ENCODE measurements at regions not wholly inside any gene's neighbourhood (a gene's known extent, or its start where the extent isn't known, plus 50 kb on each side); places are given as distances from the start of the nearest gene placed in this dataset.

GRCh38 chr6:14807130-14807529 is 438.7 kb upstream of the JARID2 start:
- DNase-seq, result no peak

DNA sequence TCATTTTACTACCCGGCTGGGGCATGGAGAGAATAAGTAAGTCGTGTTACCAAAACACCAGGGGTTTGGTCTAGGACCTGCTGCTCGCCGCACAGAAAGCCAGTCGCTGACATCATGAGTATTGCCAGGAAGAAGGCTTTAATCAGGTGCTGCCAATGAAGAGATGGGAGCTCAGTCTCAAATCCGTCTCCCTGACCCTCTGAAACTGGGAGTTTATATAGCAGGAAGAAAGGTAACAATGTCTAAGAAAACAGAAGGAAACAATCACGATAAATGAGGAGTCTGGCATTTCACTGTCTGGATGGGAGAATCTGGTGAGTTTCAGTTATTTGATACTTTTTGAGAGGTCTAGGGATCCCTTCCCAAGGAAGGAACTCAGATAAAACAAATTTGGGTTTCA is 437.9 kb upstream of the JARID2 start:
- DNase-seq, result no peak

DNA sequence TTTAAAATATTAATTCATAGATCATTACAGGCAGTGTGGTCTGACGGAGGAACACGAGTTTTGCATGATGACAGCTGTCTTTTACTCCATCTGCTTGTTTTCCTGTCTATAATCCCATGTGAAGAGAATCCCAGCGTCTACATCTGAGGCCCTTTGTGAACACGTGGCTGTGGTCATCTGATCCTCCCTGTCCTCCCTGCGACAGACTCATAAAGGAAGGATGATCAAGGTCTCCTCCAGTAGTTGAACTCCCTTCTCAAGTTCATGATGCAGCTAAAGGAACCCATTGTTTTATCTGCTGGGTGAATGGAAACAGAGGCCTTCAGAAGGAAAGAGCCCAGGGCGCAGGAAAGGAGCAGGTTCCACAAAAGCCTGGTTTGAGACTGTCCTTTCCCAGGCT is 435.8 kb upstream of the JARID2 start:
- DNase-seq, result no peak

- no peak for DNase-seq
These were observed 434.0 kb upstream of the JARID2 start for GRCh38 chr6:14811775-14812428.

GRCh38 chr6:14814016-14814415 is 431.9 kb upstream of the JARID2 start:
- no peak for DNase-seq

DNA sequence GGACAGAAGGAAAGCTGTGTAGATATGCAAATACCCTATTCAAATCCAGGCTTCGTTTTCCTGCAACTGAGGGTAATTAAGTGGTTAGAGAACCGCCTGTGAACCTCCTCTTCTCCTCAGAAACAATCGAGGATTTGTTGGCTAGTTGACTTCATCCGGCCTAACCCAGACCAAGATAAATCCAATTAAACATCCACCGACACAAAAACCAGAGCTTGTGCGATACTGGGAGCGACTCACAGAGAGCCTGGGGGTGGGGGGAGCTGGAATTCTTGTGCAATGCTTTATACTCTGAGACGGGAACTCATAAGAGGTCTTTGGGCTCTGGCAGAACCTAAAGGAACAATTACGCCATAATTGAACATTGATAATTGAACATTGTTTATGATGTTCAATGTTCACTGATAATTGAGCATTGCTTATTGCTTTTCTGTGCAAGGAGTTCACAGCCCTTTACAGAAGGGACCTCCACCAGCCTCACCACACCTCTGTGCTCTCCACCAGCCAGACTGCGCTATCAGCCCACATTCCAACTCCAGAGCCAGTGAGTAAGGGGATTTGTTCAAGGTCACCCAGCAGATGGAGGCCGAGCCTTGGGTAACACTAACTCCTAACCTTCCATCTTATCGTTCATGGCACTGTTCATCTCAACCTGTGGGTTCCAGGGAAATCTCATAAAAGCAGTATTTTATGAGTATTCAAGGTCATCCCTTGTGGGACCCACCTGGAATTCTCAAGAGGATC is 429.6 kb upstream of the JARID2 start:
- DNase-seq, result no peak

GRCh38 chr6:14817074-14817473 is 428.8 kb upstream of the JARID2 start:
- DNase-seq, result no peak

DNA sequence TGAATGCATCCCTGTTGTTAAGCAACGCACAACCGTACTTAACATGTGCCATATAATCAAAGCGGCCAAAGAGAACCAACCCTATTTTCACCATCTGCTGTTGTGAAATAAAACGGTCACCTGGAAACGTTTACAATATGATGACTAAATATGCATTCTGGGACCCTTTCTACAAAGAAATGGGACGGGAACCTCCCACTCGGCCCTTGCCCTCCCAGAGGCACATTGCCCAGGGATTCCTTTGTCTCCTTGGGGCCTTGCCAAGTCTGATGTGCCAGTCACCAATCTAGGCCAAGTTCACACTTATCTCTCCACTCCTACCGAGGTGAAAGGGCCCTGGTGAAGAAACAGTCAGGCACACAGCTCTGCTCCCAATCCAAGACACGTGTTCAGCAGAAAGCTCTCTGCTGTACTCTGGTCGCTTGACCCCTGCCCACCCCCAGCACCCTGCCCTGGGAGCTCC is 427.4 kb upstream of the JARID2 start:
- DNase-seq, result no peak

DNA sequence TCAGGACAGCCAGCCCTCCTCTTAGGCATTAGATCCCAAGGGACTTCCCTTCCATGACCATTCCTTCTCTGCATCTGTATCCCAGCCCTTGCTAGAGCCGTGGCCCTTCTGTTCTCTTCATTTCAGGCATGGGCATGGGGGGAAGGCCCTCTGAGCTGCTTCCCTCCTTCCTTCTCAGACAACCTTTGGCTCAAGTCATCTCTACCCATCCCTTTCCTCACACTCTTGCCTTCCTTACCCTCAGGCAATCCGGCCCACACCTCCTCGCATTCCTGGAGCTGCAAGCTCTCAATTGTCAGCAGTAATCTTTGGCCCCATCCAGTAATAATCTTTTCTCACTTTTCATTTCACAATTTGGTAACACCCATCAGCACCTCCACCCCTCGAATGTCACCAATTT is 426.9 kb upstream of the JARID2 start:
- no peak for DNase-seq

GRCh38 chr6:14819840-14820420 is 425.9 kb upstream of the JARID2 start:
- no peak for DNase-seq

DNA sequence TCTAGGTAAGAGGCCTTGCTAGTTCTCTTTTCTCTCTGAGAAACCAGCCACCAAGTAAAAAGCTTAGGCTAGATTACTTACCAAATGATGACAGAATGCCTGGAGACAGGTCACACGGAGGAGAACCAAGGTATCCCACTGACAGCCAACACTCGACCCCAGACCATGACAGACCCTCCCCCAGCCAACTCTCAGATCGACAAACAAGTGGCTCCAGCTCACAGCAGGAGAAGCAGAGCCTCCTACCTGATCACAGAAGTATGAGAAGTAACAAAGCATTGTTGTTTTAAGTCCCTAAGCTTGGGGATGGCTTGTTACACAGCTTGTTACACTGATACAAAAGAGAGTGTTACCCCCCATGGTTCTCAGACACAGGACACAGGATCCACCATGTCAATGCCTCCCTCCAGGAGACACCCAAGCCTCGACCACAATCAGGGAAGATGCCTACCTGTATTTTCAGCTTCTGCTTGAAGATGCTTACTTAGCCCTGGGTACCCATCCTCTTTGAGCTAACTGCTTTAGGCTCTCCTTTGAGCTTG is 423.8 kb upstream of the JARID2 start:
- DNase-seq, result no peak

DNA sequence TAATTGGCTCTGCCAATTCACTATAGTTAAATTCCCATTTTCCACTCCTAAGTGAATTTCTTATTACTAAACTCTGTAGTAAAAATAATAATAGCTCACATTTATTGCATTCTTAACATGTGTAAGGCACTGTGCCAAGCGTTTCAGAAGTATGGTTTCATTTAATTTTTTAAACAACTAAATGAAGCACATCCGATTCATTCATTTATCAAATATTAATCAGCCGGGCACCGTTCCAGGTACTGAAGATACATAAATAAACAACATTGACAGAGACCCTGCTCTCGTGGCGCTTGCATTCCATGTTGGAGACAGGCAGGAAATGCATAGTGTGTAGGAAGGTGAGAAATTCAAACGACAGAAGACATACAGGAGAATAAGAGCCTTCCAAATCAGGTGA is 423.2 kb upstream of the JARID2 start:
- DNase-seq, result no peak

- no peak for DNase-seq
These were observed 421.8 kb upstream of the JARID2 start for GRCh38 chr6:14824060-14824459.

GRCh38 chr6:14824484-14825275 is 421.2 kb upstream of the JARID2 start:
- DNase-seq, result no peak

DNA sequence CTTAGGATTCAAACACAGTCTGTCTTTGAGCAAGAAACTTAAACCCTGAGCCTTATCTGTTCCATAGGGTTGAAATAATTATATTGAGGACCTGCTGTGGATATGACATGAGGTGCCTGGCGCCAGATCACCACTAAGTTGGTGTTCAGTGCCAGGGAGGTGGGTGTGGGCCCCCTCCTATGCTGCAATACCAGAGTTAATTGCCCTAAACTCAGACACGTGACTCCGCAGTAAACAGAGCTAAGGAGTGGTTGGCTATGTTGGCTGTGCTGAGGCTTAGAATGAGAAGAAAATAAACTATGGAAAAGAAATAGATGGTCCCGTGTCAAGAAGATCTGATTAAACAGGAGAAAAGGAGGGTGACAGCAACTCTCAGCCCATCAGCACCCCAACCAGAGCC is 419.4 kb upstream of the JARID2 start:
- DNase-seq, result no peak

GRCh38 chr6:14827354-14827753 is 418.5 kb upstream of the JARID2 start:
- DNase-seq, result no peak

DNA sequence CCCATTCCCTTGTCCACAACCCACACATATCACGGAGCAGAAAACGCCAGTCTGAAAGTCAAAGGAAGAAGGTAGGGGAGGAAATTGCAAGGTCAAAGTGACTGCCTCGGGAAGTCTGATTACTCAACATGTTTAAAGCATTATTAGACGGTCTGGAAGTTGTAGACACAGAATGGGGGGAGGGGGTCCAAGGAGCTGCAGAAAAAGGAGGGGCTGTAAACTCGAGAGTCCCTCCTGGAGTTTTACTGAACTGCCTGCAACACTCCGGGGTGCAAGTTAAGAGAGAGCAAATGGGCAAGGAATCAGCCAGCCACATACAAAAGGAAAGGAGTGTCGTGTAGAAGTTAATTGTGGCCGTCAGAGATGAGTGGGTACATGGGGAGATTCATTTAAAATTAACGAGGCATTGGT is 417.7 kb upstream of the JARID2 start:
- no peak for DNase-seq

DNA sequence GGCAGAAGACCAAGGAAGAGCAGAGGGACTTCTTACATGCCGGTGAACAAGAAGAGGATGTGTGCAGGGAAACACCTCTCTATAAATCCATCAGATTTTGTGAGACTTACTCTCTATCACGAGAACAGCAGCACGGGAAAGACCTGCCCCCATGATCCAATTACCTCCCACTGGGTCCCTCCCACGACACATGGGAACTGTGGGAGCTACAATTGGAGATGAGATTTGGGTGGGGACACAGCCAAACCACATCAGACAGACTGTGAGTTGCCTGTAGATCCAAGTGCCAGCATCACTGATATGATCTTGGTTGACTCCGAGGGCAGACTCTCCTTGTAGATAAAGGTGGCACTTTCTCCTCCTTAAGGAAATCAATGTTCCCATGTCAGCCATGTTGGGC is 414.8 kb upstream of the JARID2 start:
- no peak for DNase-seq

DNA sequence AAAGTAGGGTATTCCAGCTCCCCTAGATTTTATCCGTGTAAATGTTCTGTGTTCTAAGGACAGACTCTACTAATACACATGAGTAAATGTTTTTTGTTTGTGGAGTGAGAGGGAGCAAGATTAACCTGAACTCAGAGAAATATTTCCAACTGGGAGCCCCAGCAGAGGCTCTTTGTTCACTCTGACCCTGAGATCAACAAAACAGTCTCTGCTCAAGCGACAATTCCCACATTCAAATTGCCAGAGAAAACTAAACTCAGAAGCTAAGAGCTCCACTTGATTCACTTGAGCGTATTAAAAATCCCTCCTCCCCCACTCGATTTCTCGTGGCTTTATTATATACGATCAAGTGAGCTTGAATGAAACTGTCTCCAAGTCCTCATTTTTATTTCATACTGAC is 413.9 kb upstream of the JARID2 start:
- DNase-seq, result no peak

- no peak for DNase-seq
These were observed 413.4 kb upstream of the JARID2 start for GRCh38 chr6:14832427-14832826.

DNA sequence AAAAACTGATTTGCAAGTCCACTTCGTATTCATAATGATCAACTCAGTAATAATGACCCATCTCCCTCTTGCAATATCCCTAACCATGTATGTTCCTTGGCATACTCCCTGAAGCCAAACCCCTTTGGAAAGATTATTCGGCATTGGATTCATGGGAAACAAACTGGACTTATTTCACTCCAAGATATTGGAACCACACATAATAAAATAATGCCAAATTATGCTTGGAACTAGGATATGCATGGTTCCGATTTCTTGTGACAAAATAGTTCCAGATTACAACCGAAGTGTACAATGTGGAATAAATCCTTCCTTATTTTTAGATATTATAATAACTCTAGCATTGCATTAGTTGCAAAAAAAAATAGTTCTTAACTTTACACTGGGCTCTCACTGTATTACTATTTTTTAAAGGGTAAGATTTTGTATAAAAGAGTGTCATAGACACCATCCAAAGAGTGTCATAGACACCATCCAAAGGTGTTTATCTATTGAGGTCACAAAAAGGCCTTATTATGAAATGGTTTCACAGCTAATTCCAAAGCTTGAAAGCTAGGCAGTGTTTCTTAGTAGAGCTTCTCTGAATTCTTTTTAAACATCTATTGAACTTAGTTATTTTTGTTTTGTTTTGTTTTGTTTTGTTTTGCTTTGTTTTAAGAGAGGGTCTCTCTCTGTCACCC is 410.9 kb upstream of the JARID2 start:
- no peak for DNase-seq

GRCh38 chr6:14837435-14837834 is 408.4 kb upstream of the JARID2 start:
- no peak for DNase-seq

- DNase-seq, result no peak
These were observed 407.7 kb upstream of the JARID2 start for GRCh38 chr6:14838133-14838583.
